ENCODE measurements at regions not wholly inside any gene's neighbourhood (a gene's known extent, or its start where the extent isn't known, plus 50 kb on each side); places are given as distances from the start of the nearest gene placed in this dataset.

- no peak for TF ChIP-seq CTCF (IDR thresholded peaks at IDR 0.05; ENCODE audit: poor library complexity, severe bottlenecking)
- no peak for TF ChIP-seq POLR2AphosphoS5 (IDR thresholded peaks at IDR 0.05)
- no peak for TF ChIP-seq TAF1 (IDR thresholded peaks at IDR 0.05; ENCODE audit: low read depth)
- no peak for TF ChIP-seq EZH2 (IDR thresholded peaks at IDR 0.05; ENCODE audit: borderline replicate concordance, insufficient read depth, low read length, poor library complexity, severe bottlenecking)
- TF ChIP-seq EP300 (conservative IDR thresholded peaks at IDR 0.05; ENCODE audit: poor library complexity, severe bottlenecking) = no peak
- TF ChIP-seq REST (IDR thresholded peaks at IDR 0.05; ENCODE audit: borderline replicate concordance) = no peak
- no peak for TF ChIP-seq MXI1 (conservative IDR thresholded peaks at IDR 0.05; ENCODE audit: poor library complexity, severe bottlenecking)
- TF ChIP-seq SMC3 (conservative IDR thresholded peaks at IDR 0.05; ENCODE audit: poor library complexity) = no peak
- no peak for TF ChIP-seq RAD21 (conservative IDR thresholded peaks at IDR 0.05)
Measured at GRCh38 chr4:114100288-114101031, 121.0 kb upstream of the ARSJ start.
